HG02938 (cell line): ENCODE measurements at regions not wholly inside any gene's neighbourhood (a gene's known extent, or its start where the extent isn't known, plus 50 kb on each side); places are given as distances from the start of the nearest gene placed in this dataset.

ENCODE experiments used
- ATAC-seq: cut with Tn5 transposase; IDR thresholded peaks from one replicate; pipeline ENCODE4 v1.9.1; 2021; ENCODE audit warnings: mild to moderate bottlenecking, moderate library complexity; ENCODE audit not compliant: unreplicated experiment

GRCh38 chr14:101412739-101413138 lies 148.6 kb upstream of the DIO3 start:
- ATAC-seq = no peak

GRCh38 chr14:101417434-101417833 lies 143.9 kb upstream of the DIO3 start:
- no peak for ATAC-seq

GRCh38 chr14:101418601-101419000 lies 142.7 kb upstream of the DIO3 start:
- no peak for ATAC-seq

- no peak for ATAC-seq
Observed at GRCh38 chr14:101426466-101426865, 134.8 kb upstream of the DIO3 start.

GRCh38 chr14:101428409-101428808 lies 132.9 kb upstream of the DIO3 start:
- ATAC-seq = no peak

GRCh38 chr14:101435546-101435945 lies 125.7 kb upstream of the DIO3 start:
- no peak for ATAC-seq

- ATAC-seq = no peak
Observed at GRCh38 chr14:101439023-101439422, 122.3 kb upstream of the DIO3 start.

GRCh38 chr14:101440496-101440895 lies 120.8 kb upstream of the DIO3 start:
- ATAC-seq = no peak

- no peak for ATAC-seq
Observed at GRCh38 chr14:101441710-101442109, 119.6 kb upstream of the DIO3 start.

GRCh38 chr14:101442451-101442850 lies 118.8 kb upstream of the DIO3 start:
- ATAC-seq = no peak

- no peak for ATAC-seq
Observed at GRCh38 chr14:101444116-101444515, 117.2 kb upstream of the DIO3 start.

- no peak for ATAC-seq
Observed at GRCh38 chr14:101445278-101445677, 116.0 kb upstream of the DIO3 start.

- no peak for ATAC-seq
Observed at GRCh38 chr14:101446387-101446969, 114.8 kb upstream of the DIO3 start.

- ATAC-seq = no peak
Observed at GRCh38 chr14:101449114-101449513, 112.2 kb upstream of the DIO3 start.

GRCh38 chr14:101451166-101451565 lies 110.1 kb upstream of the DIO3 start:
- ATAC-seq = no peak

- no peak for ATAC-seq
Observed at GRCh38 chr14:101453225-101453624, 108.1 kb upstream of the DIO3 start.

GRCh38 chr14:101454229-101454628 lies 107.1 kb upstream of the DIO3 start:
- ATAC-seq = no peak

GRCh38 chr14:101456246-101457175 lies 104.8 kb upstream of the DIO3 start:
- ATAC-seq = no peak

GRCh38 chr14:101457301-101457935 lies 103.9 kb upstream of the DIO3 start:
- no peak for ATAC-seq

GRCh38 chr14:101457936-101458740 lies 103.2 kb upstream of the DIO3 start:
- no peak for ATAC-seq
